ENCODE measurements at regions not wholly inside any gene's neighbourhood (a gene's known extent, or its start where the extent isn't known, plus 50 kb on each side); places are given as distances from the start of the nearest gene placed in this dataset.

DNA sequence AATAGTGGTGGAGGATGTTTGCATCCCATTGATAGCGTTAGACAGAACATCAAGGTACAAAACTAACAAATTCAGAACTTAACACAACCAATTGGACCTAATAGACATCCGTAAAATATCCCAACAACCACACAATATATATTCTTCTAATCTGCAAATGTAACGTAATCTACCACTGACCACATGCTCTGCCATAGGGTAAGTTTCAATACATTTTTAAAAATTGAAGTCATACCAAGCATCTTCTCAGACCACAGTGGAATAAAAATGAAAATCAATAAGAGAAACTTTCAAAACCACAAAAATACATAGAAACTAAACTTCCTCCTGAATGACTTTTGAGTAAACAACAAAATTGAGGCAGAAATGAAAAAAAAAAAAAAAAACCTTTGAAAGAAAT lies 1087.5 kb downstream of the KCNT2 start:
- no CpG with 5 or more reads among the region's 3 CpGs for WGBS (ENCODE audit: extremely low coverage, insufficient coverage, insufficient read length)
- Histone ChIP-seq H3K4me1 (ENCODE audit: control insufficient read depth in 1 of 2, insufficient read depth in 2 of 2, low read length in 2 of 2) (no peaks in the 10 kb centered on the region), H2BK12ac (ENCODE audit: low read length) (no peak overlapping the region), H2BK120ac (ENCODE audit: insufficient read depth, low read length, poor library complexity) (no peak overlapping the region), H4K91ac (ENCODE audit: low read depth, low read length) (no peak overlapping the region), H3K36me3 (ENCODE audit: control insufficient read depth in 1 of 2, insufficient read depth in 2 of 2, low read length in 2 of 2) (no peaks in the 10 kb centered on the region), H3K4me3 (ENCODE audit: low read depth, low read length) (no peak overlapping the region), H3K18ac (ENCODE audit: low read length) (no peak overlapping the region), H4K12ac (ENCODE audit: low read depth, low read length) (no peak overlapping the region), H3K79me2 (ENCODE audit: control insufficient read depth, insufficient read depth, low read length, poor library complexity) (no peaks in the 10 kb centered on the region), H4K8ac (ENCODE audit: low read depth, low read length) (no peak overlapping the region), H3K14ac (ENCODE audit: low read length) (no peak overlapping the region), H3K9ac (ENCODE audit: low read length) (no peak overlapping the region), H2AFZ (ENCODE audit: insufficient read depth, low read length, poor library complexity) (no peak overlapping the region), H3K23ac (ENCODE audit: low read length) (no peak overlapping the region), H3K27me3 (ENCODE audit: insufficient read depth, low read length) (no peaks in the 10 kb centered on the region), H2AK5ac (ENCODE audit: low read length) (no peak overlapping the region), H3K4ac (ENCODE audit: low read depth, low read length) (no peak overlapping the region), H3K27ac (ENCODE audit: low read depth, low read length) (no peak overlapping the region), H3K79me1 (ENCODE audit: low read length) (no peaks in the 10 kb centered on the region), H3K9me3 (ENCODE audit: insufficient read depth, low read depth, low read length) (no peaks in the 10 kb centered on the region), H3K4me2 (ENCODE audit: low read length) (no peak overlapping the region), H2BK5ac (ENCODE audit: low read depth, low read length, poor library complexity) (no peak overlapping the region)
- DNase-seq = no peak

- Histone ChIP-seq H3K27me3 (ENCODE audit: insufficient read depth, low read length) (no peaks in the 10 kb centered on the region), H3K4ac (ENCODE audit: low read depth, low read length) (no peak overlapping the region), H2BK120ac (ENCODE audit: insufficient read depth, low read length, poor library complexity) (no peak overlapping the region), H2AFZ (ENCODE audit: insufficient read depth, low read length, poor library complexity) (no peak overlapping the region), H2BK5ac (ENCODE audit: low read depth, low read length, poor library complexity) (no peak overlapping the region), H3K9me3 (ENCODE audit: insufficient read depth, low read depth, low read length) (no peaks in the 10 kb centered on the region), H3K4me3 (ENCODE audit: low read depth, low read length) (no peak overlapping the region), H3K27ac (ENCODE audit: low read depth, low read length) (no peak overlapping the region), H2BK12ac (ENCODE audit: low read length) (no peak overlapping the region), H3K23ac (ENCODE audit: low read length) (no peak overlapping the region), H2AK5ac (ENCODE audit: low read length) (no peak overlapping the region), H3K4me2 (ENCODE audit: low read length) (no peak overlapping the region), H3K79me1 (ENCODE audit: low read length) (no peaks in the 10 kb centered on the region), H4K8ac (ENCODE audit: low read depth, low read length) (no peak overlapping the region), H3K79me2 (ENCODE audit: control insufficient read depth, insufficient read depth, low read length, poor library complexity) (no peaks in the 10 kb centered on the region), H3K36me3 (ENCODE audit: control insufficient read depth in 1 of 2, insufficient read depth in 2 of 2, low read length in 2 of 2) (no peaks in the 10 kb centered on the region), H3K14ac (ENCODE audit: low read length) (no peak overlapping the region), H4K12ac (ENCODE audit: low read depth, low read length) (no peak overlapping the region), H3K18ac (ENCODE audit: low read length) (no peak overlapping the region), H3K9ac (ENCODE audit: low read length) (no peak overlapping the region), H4K91ac (ENCODE audit: low read depth, low read length) (no peak overlapping the region), H3K4me1 (ENCODE audit: control insufficient read depth in 1 of 2, insufficient read depth in 2 of 2, low read length in 2 of 2) (no peaks in the 10 kb centered on the region)
- no peak for DNase-seq
Measured at GRCh38 chr1:195516036-195516435, 1092.2 kb downstream of the KCNT2 start.

DNA sequence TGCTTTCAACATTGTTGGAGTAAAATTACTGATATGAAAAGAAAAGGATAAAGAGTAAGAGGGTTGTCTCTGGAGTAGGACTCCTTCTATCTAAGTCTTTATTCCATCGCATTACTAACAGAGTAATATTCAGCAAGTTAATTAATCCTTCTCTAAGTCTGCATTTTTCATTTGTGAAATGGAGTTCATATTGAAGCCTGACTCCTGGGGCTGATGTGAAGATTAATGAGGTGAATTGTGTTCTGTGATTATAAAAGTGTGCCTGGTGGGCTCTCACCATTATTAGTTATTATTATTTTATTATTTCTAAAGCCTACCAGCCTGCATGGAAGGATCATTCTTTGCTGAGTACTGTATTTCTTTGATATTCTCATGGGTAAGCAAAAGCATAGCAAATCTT lies 1096.7 kb downstream of the KCNT2 start:
- Histone ChIP-seq H3K4me3 (ENCODE audit: low read depth, low read length) (no peak overlapping the region), H3K9me3 (ENCODE audit: insufficient read depth, low read depth, low read length) (no peaks in the 10 kb centered on the region), H3K27ac (ENCODE audit: low read depth, low read length) (no peak overlapping the region), H3K23ac (ENCODE audit: low read length) (no peak overlapping the region), H4K91ac (ENCODE audit: low read depth, low read length) (no peak overlapping the region), H3K4me1 (ENCODE audit: control insufficient read depth in 1 of 2, insufficient read depth in 2 of 2, low read length in 2 of 2) (no peaks in the 10 kb centered on the region), H3K79me1 (ENCODE audit: low read length) (no peaks in the 10 kb centered on the region), H2AFZ (ENCODE audit: insufficient read depth, low read length, poor library complexity) (no peak overlapping the region), H3K14ac (ENCODE audit: low read length) (no peak overlapping the region), H3K9ac (ENCODE audit: low read length) (no peak overlapping the region), H4K8ac (ENCODE audit: low read depth, low read length) (no peak overlapping the region), H3K79me2 (ENCODE audit: control insufficient read depth, insufficient read depth, low read length, poor library complexity) (no peaks in the 10 kb centered on the region), H2BK5ac (ENCODE audit: low read depth, low read length, poor library complexity) (no peak overlapping the region), H3K36me3 (ENCODE audit: control insufficient read depth in 1 of 2, insufficient read depth in 2 of 2, low read length in 2 of 2) (no peaks in the 10 kb centered on the region), H2BK12ac (ENCODE audit: low read length) (no peak overlapping the region), H2BK120ac (ENCODE audit: insufficient read depth, low read length, poor library complexity) (no peak overlapping the region), H3K4me2 (ENCODE audit: low read length) (no peak overlapping the region), H4K12ac (ENCODE audit: low read depth, low read length) (no peak overlapping the region), H3K18ac (ENCODE audit: low read length) (no peak overlapping the region), H2AK5ac (ENCODE audit: low read length) (no peak overlapping the region), H3K27me3 (ENCODE audit: insufficient read depth, low read length) (no peaks in the 10 kb centered on the region), H3K4ac (ENCODE audit: low read depth, low read length) (no peak overlapping the region)
- DNase-seq = no peak
- no CpG with 5 or more reads among the region's 1 CpG for WGBS (ENCODE audit: extremely low coverage, insufficient coverage, insufficient read length)

GRCh38 chr1:195501118-195501517 lies 1107.1 kb downstream of the KCNT2 start:
- Histone ChIP-seq H2BK12ac (ENCODE audit: low read length) (no peak overlapping the region), H3K14ac (ENCODE audit: low read length) (no peak overlapping the region), H2BK120ac (ENCODE audit: insufficient read depth, low read length, poor library complexity) (no peak overlapping the region), H3K4me2 (ENCODE audit: low read length) (no peak overlapping the region), H3K23ac (ENCODE audit: low read length) (no peak overlapping the region), H4K12ac (ENCODE audit: low read depth, low read length) (no peak overlapping the region), H3K4me1 (ENCODE audit: control insufficient read depth in 1 of 2, insufficient read depth in 2 of 2, low read length in 2 of 2) (no peaks in the 10 kb centered on the region), H3K9ac (ENCODE audit: low read length) (no peak overlapping the region), H2AFZ (ENCODE audit: insufficient read depth, low read length, poor library complexity) (no peak overlapping the region), H3K79me1 (ENCODE audit: low read length) (no peaks in the 10 kb centered on the region), H4K91ac (ENCODE audit: low read depth, low read length) (no peak overlapping the region), H3K27me3 (ENCODE audit: insufficient read depth, low read length) (no peaks in the 10 kb centered on the region), H2AK5ac (ENCODE audit: low read length) (no peak overlapping the region), H3K4me3 (ENCODE audit: low read depth, low read length) (no peak overlapping the region), H4K8ac (ENCODE audit: low read depth, low read length) (no peak overlapping the region), H3K36me3 (ENCODE audit: control insufficient read depth in 1 of 2, insufficient read depth in 2 of 2, low read length in 2 of 2) (no peaks in the 10 kb centered on the region), H3K27ac (ENCODE audit: low read depth, low read length) (no peak overlapping the region), H3K9me3 (ENCODE audit: insufficient read depth, low read depth, low read length) (no peaks in the 10 kb centered on the region), H3K18ac (ENCODE audit: low read length) (no peak overlapping the region), H3K4ac (ENCODE audit: low read depth, low read length) (no peak overlapping the region), H3K79me2 (ENCODE audit: control insufficient read depth, insufficient read depth, low read length, poor library complexity) (no peaks in the 10 kb centered on the region), H2BK5ac (ENCODE audit: low read depth, low read length, poor library complexity) (no peak overlapping the region)
- WGBS (ENCODE audit: extremely low coverage, insufficient coverage, insufficient read length) = no CpG with 5 or more reads among the region's 2 CpGs
- no peak for DNase-seq
